HG03280 (cell line): ENCODE measurements at regions not wholly inside any gene's neighbourhood (a gene's known extent, or its start where the extent isn't known, plus 50 kb on each side); places are given as distances from the start of the nearest gene placed in this dataset.

Source experiments
- ATAC-seq: cut with Tn5 transposase; IDR thresholded peaks from one replicate; pipeline ENCODE4 v1.9.1; 2021; ENCODE audit warnings: mild to moderate bottlenecking, moderate library complexity; ENCODE audit not compliant: unreplicated experiment

DNA sequence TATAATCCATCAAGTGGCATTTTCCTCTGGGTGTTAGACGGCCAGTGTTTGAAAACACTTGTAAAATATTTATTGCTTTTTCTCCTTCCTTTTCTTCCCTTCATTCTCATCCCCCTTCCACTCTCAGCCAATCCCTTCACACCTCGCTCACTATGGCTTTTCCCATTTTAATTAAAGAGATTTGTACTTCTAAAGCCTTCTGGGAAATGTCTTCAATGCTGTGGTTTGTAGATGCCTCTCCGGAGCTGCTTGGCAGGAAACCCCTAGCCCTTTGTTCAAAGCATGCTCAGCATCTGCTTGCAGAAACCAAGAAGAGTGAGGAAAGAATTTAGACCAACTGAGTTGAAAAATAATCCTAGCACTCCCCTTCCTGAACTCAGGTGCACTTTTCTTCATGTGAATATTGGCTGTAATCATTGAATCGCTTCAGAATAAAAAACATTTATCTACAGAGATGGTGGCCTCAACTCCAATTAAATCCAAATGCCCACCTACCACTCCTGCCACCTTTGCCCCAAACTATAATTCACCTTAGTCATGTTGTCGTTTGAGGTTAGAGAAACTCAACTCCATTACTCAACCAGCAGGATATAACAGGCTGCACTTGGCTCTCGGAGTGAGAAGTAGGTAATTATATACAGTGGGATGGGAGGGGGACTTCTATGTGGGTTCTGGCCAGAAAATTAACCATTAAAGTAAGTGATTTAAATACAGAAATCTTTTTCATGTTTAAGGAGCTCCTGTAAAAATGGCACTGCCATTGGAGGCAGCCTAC is 659.4 kb upstream of the CAMK1G start:
- ATAC-seq = no peak

DNA sequence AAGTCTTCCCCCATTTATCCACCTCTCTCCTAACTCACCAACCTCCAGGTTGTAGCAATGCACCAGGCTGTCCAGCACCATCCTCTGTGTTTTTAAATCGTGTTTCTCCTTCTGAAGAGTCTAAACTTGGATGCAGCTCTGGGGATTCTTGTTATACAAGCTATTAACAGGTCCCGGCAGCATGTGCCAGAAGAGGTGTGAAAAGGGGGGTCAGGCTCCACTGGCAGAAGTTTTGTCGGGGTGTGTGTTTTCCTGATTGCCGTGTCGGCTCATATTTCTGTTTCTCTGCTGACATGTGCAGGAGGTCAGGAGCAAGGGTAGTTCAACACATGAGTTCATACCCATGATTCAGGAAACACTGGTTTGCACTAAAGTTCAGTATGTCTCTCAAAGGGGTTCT is 658.6 kb upstream of the CAMK1G start:
- no peak for ATAC-seq

DNA sequence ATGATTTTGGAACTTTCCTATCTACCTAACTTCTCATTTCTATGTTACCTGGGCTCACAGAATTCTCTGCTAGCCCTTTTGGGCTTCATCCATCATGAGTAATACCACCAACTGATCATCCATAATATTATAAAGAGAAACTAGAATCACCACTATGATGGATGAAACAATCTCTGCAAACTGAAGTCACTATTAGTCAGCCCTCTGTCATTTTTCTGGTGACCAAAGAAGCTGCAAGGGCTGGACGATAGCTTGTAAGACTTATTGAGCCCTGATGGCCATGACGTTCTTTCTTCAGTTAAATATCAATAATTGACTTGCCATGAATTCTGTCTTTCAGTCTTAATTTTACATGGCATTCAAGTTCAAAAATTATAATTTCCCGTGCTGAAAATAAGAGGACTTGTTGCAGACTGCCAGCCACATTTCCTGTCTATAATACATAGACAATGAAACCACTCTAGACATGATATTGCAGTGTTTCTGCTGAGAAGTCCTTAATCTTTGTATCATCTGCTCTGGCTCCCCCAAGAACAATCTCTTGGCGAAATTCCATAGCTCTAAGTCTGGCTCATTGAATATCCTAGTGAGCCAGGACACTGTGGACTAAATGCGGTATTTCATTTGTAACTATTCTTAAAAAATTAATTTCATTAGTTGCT is 655.0 kb upstream of the CAMK1G start:
- no peak for ATAC-seq

DNA sequence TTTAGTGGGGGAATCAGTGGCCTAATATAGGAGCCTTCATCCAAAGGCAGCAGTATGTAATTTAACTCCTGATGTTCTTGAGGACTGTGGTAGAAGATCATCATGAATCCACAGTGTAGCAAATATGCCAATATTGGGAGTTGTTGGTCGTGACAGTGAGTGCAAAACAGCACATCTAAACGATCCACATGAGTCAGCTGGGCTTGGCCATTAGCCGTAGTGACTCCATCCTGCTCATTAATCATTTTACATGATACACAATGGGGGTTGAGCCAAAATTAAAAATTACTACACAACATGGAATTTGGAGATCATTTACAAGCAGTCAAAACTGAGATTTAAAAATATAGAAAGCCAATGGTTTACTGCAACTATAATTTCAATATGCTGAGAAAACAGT is 653.9 kb upstream of the CAMK1G start:
- ATAC-seq = no peak

DNA sequence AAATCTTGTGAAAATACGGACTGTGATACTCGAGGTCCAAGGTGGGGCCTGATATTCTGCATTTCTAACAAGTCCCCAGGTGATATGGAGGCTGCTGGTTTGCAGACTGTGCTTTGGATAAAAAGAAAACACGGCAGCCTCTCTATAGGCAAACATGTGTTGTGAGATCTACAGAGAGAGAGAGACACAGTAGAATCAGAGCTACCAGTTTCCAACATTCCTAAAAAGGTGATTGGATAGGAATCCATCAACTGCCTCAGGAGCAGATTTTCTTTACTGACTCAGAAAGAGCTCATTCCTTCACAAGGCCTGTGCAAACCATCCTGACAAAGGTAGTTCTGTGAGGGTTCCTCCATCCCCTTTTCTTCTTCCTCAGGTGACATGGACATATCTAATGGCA is 651.6 kb upstream of the CAMK1G start:
- no peak for ATAC-seq

DNA sequence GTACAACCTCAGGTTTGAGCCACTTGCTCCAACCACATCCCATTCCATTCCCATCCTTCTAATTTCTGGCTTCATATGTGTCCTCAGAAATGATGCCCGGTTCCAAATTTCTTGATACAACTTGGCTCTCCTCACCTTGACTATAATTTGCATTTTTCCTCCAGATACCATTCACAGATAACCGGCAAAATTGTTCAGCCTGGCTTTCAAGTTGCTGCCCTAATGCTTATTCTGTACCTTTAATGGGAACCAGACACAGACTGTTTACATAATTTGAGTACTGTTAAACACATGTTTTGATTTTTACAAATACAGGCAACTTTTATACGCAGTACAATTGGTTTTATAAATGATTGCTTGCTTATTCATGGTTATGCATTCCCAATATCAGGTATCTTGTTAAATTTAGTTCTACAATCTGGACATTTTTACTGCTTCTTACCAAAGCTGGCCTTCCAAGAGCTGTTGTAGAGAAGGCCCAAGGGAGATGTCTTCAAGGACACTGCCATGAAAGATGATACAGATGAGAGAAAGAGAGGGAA is 649.5 kb upstream of the CAMK1G start:
- no peak for ATAC-seq

DNA sequence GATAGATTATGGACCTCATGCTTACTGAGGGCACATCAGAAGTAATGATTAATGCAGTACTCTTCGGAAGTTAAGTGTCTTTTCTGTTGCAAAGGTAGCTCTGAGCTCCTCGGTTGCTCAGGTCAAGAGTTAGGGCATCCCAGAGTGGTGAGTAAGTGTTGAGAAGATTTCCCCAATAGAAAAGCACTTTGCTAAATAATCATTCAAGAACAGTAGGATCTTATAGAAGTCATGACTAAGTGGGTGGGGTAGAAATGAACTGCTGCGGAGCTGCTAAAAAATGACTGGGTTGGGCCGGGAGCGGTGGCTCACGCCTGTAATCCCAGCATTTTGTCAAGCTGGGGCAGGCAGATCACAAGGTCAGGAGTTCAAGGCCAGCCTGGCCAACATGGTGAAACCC is 648.6 kb upstream of the CAMK1G start:
- no peak for ATAC-seq

DNA sequence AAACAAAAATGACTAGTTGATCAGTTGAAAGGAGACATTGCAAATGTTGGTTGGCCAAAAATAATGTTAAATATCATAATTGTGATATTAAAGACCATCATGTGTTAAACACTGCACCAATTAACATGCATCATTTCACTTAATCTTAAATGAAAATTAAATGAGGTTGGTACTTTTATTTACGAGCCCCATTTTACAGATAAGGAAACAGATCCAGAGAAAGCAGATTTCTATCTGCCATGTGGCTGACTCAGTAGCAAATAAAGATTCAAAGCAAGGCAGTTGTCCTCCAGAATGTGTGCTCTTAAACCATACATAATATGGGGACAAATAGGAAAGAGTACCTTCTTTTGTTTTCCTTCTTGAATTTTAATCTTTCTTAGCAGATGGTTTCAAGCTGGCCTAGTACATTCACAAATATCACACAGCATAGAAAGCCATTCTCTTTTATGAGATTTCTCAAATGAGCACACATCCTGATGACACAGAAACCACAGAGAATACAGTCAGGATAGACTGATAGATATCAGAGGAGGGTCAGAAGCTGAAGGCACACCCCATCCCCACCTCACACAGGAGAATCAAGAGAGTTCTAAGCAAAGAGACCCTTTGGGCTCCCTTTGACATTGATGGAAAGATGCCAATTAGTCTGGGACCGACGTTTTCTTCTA is 647.9 kb upstream of the CAMK1G start:
- no peak for ATAC-seq

DNA sequence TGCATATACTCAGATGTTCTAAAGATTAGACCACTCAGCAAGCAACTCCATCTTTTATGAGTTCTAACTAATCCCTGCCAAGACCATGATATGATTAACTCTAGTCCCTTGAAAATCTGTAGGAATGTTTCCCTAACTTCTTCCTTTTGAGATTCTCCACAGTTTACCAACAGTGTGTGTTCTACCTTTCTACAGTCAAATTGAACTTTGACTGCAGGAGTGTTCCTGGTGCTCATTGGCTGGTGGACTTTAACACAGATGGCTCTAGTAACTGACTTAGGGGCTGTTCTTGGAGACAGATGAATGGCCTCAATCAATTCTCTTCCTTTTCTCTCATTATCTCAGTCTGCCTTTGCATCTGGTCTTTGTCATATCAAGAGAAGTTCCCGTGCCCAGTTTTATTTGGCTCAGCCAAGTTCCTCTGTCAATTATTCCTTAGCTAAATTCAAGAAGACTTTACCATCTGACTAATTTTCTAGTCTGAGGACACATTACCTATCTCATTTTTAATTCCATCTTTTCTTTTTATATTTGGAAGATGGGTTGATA is 643.9 kb upstream of the CAMK1G start:
- no peak for ATAC-seq

DNA sequence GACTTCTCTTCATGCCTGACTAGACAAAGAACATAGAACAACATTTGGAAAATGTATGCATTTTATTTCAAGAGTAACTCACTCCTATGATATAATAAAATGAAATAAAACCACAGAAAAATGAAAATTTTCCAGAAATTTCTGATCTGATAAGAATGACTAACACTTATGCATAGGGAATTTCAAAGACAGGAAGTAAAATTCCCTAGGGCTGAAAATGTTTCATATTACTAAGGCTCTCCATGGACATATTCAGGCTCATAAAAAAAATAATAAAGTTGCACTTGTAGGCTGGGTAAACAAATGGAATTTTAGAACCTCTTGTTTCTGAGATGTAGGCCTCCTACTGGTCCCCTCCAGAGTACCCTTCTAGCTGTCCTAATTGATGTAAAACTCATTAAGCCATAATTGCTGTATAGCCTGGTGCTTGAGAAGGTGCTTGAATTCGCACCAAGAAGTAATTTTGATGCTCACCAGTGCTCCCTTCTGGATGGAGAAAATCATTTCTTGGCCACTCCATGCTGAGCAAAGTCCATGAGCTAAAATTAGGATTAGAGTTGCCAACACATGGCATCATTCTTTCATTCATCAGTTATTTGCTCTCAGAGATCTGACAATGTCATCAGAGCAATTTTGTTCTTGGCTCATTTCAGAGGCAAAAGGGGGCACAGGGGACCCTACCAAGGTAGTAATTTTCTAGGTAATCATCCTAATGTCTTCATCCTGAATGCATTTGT is 641.0 kb upstream of the CAMK1G start:
- no peak for ATAC-seq

DNA sequence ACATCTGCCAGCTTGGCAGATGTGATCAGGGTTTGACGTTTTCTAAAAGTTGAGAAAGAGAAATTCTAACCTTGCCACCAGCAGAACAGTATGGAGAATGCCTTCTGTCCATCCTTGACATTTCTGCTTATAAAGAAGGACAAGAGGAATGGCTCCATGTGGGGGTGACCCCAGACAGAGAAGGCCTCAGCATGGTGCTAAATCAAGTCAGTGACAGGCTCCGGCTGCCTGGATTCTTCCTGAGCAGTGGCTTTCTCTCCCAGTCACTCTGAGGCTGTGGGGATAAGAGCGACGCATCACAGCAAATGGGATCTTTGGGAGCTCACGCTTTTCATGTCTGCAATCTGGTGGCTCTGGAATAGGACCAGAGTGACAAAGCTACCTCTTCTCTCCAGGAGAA is 640.2 kb upstream of the CAMK1G start:
- ATAC-seq = no peak

DNA sequence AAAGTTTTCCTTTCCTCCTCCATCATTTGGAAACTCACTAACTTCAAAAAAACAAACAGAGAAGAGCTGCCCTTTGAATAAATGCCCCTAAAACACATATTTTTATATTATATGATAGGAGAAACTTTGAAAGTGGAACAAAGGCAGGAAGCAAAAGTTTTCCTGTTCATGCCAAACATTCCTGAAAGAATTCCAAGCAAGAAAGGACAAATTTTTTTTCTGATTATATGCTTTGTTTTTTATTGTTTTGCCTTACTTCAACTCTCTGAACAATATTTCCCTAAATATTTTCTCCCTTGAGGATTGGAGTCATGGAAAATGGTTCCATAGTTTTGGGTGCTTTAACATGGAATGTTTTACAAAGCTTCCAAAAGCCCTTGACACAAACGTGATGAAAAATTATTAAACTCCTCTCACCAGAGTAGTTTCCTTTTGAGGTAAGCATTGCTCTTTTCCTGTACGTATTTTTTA is 638.5 kb upstream of the CAMK1G start:
- no peak for ATAC-seq

DNA sequence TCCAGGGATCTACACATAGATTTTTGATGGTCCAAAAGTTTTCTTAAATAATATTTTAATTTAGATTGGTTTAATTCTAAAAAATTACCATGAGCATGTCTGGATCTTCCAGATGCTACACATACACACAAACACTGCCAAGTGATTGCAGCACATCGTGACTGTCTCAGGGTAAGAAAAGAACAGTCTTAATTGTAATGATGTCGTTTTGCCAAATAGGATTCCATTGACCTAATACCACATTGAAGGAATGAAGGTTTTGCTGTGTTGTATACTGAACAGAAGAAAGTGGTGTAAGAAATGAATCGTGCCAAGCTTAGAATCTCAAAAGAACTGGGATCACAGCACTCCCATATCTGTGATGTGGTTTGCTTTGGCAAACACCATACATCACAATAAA is 633.3 kb upstream of the CAMK1G start:
- no peak for ATAC-seq

DNA sequence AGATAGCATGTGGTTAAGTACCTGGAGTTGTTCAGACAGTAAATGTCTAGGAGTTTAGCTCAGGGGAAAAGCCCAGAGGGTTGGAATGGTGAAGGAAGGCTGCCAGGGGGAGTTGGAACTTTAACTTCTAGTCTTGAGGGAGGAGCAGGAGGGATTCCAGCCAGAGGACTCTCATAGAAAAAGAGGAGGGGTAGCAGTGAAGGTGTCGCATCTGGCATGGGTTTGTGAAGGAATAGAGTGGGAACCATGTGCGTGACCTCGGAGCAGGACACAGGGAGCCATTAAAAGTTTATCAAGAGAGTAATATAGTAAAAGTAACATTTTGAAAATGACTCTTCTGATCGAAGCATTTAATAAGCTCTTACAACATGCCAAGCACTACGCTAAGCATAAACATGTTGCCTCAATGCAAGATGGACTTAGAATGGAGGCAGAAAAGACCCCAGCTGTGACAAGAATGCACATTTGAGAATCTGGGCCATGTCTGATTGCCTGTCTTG is 632.4 kb upstream of the CAMK1G start:
- no peak for ATAC-seq

DNA sequence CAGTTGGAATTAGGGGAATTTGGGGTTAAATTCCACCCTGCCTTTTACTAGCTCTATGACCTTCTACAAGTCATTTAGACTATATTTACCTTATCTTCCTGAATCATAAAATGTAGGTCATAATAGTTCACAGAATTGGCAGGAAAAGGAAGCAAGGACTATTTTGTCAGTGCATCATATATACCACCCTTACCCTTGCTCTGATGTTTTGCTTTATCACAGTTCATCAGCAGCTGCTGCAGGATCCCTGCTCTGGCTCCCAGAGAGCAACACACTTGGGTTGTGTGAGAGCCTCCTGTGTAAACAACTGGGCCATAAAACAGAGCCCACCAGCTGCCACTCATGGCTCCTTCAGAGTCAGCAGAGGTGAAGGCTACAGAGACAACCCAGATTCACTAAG is 631.6 kb upstream of the CAMK1G start:
- no peak for ATAC-seq

DNA sequence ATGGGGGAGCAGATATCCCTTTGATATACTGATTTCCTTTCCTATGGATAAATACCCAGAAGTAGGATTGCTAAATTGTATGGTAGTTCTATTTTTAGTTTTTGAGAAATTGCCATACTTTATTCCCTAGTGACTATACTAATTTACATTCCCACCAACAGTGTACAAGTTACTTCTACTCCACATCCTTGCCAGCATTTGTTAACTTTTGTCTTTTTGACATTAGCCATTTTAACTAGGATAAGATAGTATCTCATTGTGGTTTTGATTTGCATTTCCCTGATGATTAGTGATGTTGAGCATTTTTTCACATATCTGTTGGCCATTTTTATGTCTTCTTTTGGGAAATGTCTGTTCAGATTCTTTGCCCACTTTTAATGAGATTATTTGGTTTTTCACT is 620.6 kb upstream of the CAMK1G start:
- ATAC-seq = no peak

DNA sequence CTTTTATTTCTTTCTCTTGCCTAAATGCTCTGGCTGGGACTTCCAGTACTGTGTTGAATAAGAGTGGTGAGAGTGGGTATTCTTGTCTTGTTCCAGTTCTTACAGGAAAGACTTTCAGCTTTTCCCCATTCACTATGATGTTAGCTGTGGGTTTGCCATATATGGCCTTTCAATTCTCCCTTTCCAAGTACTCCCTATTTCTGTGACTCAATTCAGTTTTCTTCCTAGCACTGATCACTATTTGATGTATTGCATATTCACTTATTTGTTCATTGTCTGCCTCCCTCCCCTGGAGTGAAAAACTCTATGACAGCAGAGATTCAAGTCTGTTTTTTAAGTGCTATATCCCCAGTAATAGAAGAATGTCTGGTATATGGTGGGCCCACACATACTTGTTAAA is 618.2 kb upstream of the CAMK1G start:
- no peak for ATAC-seq

DNA sequence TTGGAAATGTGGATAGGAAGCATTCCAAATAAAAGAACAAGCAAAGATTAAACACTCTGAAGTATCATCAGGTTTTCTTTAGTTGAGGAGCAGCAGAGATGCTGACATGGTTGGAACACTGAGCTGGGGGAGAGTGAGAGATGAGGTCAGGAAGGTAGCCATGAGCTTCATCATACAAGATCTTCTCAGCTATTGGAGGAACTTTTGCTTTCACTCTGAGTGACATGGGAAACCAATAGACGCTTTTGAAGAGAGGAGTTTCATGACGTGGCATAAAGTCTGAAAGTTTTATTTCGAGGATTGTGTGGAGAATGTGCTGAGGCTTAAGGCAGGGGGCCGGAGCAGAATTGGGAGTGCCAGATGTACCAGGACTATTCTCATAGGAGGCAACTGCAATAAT is 616.2 kb upstream of the CAMK1G start:
- peak; percentile 62 for ATAC-seq

DNA sequence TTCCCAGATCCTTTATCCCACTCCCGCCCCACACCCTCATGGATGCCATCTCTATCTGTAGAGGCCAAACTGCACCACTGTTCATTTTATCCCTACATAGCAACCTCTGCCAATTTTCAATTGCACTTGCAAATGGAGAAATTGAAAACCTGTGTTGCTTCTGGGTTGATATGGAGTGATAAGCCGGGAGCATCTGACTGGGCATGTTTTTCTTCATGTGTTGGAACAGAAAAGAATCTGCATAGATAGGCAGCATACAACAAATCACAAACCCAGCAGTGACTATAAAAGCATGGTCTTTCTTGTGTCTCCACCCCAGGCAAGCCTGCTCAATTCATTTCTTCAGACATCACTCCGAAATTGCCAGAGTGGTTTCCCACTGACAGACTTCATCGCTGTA is 608.8 kb upstream of the CAMK1G start:
- ATAC-seq = no peak

DNA sequence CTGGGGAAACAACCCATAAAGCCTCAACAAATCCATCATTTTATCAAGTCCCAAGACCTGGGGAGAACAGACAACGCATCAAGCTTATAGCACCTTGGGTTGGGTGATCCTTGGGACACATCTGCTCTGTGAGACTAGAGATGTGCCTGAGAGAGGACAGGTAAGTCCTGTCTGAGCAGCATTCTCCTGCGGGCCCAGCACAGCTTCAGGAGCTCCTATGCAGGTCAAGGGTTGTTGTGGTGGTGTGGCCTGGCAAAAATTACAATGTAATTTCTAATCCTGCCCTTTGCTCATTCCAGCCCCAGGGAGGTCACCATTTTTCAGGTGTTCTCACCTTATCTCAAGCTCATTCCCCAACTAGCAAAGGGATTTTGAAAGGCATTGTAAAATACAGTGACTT is 608.1 kb upstream of the CAMK1G start:
- no peak for ATAC-seq

DNA sequence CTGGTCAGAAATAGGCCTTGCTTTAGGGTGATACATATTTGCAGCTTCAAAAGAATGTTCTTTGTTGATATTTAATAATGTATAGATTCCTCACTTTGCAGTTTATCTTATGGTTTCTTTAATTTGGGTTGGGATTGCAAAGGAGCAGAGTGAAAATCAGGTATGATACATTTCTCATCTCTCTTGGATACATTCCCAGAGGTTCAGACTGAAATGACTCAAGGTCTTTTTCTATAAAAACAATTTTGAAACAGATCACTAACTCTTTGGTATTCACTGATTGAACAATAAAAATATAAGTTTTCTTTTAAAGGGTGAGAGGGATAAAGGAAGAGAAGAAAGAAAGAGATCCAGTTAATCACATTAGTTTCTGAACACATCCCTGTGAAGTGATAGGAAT is 606.5 kb upstream of the CAMK1G start:
- ATAC-seq = no peak
